Coronary artery (tissue), 2 donors: ENCODE measurements at regions not wholly inside any gene's neighbourhood (a gene's known extent, or its start where the extent isn't known, plus 50 kb on each side); places are given as distances from the start of the nearest gene placed in this dataset.
"Not testable (repeated sequence)": the region's sequence is repeated elsewhere in the genome, so short reads cannot be mapped to it uniquely, and the experiment has no call there.

ENCODE experiments used
- DNase-seq: peaks from one replicate; pipeline ENCODE4 v3.0.0-alpha.2; 2017; ENCODE audit warnings: low spot score
- H3K27ac ChIP-seq, 2 donors: fragments of 200-600 bp; sonication (generic); one replicate each; pipeline ENCODE4 v1.5.1; 2016 to 2019
- H3K4me3 ChIP-seq: fragments of 200-600 bp; sonication (generic); 2 replicates; pipeline ENCODE4 v1.5.1; 2016; ENCODE audit warnings: mild to moderate bottlenecking, moderate library complexity
- TF ChIP-seq, protein P1 (sequence below): fragments of 200-600 bp; sonication (generic); IDR thresholded peaks from one replicate; pipeline ENCODE4 v1.5.1; 2019; ENCODE audit warnings: antibody characterized with exemption

DNA sequence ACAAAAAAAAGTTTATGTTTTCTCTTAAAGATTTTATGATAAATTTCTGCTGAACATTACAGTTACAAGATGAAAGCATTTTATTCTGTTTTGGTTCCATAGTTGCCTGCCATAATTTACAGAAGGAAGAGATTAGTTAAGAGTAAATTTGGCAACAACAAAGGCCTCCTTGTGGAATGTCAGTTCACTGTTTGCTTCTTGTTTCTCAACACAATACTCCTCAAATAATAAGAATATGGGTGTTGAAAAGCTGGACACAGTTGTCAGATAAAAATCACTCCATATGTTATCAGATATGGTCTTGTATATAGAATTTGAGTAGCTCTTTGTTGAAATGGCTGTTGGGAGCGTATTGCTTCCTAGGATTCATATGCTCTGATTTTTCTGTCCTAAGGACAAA, 359.5 kb downstream of the CPS1 start:
- no peak overlapping the region for H3K27ac ChIP-seq

DNA sequence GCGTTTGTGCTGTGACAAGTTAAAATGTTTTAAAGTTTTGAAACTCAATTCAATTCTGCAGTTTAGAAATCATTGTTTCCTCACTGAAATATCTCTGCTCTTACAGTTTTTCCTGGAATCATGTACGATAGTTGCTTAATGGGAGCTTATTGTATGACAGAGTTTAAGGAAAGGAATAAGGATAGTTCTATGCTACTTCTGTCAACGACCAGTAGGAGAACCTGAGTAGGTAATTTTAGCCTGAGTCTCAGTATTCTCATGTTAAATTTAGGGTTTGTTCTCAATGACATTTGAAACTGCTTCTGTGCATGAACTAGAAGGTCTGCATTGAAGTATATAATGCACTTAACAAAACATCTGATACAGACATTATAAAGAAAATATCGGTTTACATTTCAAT, 361.1 kb downstream of the CPS1 start:
- TF ChIP-seq, protein P1, sequence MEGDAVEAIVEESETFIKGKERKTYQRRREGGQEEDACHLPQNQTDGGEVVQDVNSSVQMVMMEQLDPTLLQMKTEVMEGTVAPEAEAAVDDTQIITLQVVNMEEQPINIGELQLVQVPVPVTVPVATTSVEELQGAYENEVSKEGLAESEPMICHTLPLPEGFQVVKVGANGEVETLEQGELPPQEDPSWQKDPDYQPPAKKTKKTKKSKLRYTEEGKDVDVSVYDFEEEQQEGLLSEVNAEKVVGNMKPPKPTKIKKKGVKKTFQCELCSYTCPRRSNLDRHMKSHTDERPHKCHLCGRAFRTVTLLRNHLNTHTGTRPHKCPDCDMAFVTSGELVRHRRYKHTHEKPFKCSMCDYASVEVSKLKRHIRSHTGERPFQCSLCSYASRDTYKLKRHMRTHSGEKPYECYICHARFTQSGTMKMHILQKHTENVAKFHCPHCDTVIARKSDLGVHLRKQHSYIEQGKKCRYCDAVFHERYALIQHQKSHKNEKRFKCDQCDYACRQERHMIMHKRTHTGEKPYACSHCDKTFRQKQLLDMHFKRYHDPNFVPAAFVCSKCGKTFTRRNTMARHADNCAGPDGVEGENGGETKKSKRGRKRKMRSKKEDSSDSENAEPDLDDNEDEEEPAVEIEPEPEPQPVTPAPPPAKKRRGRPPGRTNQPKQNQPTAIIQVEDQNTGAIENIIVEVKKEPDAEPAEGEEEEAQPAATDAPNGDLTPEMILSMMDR, result no peak

More for the DNA sequence above, 359.5 kb downstream of the CPS1 start:
- H3K4me3 ChIP-seq, result no peak overlapping the region
- no peak for DNase-seq
- TF ChIP-seq, protein P1, result no peak

DNA sequence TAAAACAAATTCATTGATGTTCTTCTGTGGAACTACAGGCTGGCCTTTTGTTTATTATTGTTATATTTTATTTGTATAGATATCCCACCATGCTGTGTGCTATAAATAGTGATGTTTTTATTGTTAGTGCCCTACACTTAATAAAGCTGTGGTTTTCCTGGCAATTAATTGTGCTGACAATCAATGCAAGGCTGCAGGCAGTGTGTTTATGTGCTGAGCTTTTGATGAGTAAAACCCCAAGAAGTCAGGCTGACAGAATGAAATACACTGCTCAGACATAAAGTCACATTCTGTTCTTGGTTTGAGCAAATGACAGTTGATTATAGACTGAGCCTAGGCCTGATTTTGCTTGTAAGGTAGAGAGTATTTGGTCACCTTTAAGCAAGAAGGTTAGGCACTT, 362.7 kb downstream of the CPS1 start:
- Histone ChIP-seq H3K27ac (no peak overlapping the region), H3K4me3 (no peak overlapping the region)
- no peak for DNase-seq
- TF ChIP-seq, protein P1, result no peak

More for the DNA sequence above, 361.1 kb downstream of the CPS1 start:
- Histone ChIP-seq H3K27ac (no peak overlapping the region), H3K4me3 (no peak overlapping the region)
- DNase-seq, result no peak

DNA sequence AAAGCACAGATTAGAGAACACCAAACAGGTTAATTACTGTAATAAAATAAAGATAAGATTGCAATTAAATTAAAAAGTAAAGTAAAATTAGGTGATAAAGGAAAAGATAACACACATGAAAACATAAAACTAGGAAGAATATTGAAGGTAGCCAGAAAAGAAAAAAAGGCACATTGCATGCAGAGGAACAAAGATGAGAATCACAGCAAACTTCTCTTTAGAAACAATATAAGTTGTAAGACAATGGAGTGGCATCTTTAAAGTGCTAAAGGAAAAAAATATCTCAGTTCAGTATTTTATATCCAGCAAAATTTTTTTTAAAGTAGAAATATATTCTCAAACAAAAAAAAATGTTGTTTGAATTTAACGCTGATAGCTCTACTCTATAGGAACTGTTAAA, 366.0 kb downstream of the CPS1 start:
- H3K27ac ChIP-seq, result no peak overlapping the region
- H3K4me3 ChIP-seq, result no peak overlapping the region
- TF ChIP-seq, protein P1, result no peak
- DNase-seq, result no peak

DNA sequence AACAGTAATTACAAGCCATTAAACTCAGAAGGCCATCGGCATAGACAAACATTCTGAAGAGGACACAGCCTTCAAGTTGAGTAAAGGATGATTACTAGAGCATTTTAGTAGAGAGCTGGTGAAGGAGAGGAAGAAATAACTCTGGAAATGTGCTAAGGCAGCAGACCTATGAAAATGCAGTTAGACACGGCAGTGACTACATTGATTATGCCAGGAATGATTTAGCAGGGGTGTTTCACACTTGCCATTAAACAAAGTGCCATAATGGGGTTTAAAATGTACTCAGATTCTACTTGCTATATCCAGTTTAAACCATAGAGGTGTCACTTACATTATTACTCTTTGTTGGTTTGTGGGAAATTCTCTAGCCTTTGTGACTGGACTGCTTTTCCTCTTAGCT, 372.3 kb downstream of the CPS1 start:
- no peak overlapping the region for H3K4me3 ChIP-seq
- H3K27ac ChIP-seq, result no peak overlapping the region
- DNase-seq, result no peak
- TF ChIP-seq, protein P1, result no peak

DNA sequence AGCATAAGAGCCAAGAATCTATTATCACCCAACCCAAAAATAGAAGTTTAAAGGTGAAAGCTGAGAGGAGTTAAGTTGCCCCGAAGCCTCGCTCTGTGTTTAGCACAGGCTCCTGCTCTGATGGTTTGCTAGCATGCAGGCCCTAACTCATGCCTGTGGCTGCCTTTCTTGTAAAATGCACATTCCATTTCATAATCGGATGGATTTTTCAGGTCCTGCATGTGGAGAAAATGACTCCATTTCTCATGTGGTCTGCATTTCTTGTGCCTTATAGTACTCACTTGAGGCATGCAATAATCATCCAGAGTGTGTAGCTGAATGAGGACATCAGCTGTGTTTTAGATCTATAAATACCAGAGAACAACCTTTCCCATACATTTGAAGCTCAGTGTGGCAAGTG, 381.8 kb downstream of the CPS1 start:
- no peak overlapping the region for H3K4me3 ChIP-seq
- TF ChIP-seq, protein P1, result no peak
- H3K27ac ChIP-seq, result no peak overlapping the region
- no peak for DNase-seq

DNA sequence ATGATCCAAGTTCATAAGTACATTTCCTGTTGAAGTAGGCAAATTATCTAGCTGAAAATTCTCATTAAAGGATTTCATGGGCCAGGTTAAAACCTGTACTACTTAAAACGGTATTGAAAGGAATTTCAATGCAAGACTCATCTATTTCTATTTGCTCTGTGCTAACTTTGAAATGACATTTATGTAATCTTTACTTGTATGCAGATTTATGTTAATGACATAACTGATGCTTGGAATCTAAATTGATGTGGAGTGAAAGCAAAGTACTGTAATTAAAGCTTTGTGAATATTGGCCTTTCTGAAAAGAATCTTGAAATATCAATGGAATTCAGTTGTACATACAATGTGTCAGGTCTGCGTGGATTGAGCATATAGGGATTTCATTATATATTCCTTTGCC, 390.0 kb downstream of the CPS1 start:
- Histone ChIP-seq H3K4me3 (no peak overlapping the region), H3K27ac (no peak overlapping the region)
- TF ChIP-seq, protein P1, result no peak
- no peak for DNase-seq

DNA sequence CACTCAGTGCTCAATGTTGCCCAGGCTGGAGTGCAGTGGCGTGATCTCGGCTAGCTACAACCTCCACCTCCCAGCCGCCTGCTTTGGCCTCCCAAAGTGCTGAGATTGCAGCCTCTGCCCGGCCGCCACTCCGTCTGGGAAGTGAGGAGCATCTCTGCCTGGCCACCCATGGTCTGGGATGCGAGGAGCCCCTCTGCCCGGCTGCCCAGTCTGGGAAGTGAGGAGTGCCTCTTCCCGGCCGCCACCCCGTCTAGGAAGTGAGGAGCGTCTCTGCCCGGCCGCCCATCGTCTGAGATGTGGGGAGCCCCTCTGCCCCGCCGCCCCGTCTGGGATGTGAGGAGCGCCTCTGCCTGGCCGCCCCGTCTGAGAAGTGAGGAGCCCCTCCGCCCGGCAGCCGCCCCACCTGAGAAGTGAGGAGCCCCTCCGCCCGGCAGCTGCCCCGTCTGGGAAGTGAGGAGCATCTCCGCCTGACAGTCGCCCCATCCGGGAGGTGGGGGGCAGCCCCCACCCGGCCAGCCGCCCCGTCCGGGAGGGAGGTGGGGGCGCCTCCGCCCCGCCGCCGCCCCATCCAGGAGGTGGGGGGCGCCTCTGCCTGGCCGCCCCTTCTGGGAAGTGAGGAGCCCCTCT, 394.1 kb downstream of the CPS1 start:
- not testable (repeated sequence) for H3K27ac ChIP-seq, DNase-seq, H3K4me3 ChIP-seq
